Occipital lobe (tissue), 1 donor: ENCODE measurements at regions not wholly inside any gene's neighbourhood (a gene's known extent, or its start where the extent isn't known, plus 50 kb on each side); places are given as distances from the start of the nearest gene placed in this dataset.

Source experiments
- DNase-seq: peaks from one replicate; lab custom pipeline; 2025; lab: John Stamatoyannopoulos, UW

DNA sequence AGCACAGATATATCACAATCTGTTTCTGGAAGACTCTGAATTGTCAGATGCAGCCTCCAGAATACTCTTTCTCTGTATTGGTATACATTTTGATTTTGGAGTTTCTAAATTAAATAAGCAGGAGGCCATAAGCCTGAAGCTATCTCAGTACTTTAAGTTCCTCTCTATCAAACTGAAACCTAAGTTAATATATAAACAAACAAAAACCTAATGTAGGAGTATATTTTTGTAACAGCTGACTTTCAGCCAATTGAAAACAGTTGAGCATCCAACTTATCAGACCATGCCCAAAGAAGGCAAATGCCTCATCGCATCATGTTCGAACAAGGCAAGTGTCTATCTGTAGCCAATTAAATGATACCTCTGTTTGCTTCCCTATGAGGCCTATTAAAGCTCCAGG lies 1054.4 kb downstream of the AMY1C start:
- DNase-seq = no peak

DNA sequence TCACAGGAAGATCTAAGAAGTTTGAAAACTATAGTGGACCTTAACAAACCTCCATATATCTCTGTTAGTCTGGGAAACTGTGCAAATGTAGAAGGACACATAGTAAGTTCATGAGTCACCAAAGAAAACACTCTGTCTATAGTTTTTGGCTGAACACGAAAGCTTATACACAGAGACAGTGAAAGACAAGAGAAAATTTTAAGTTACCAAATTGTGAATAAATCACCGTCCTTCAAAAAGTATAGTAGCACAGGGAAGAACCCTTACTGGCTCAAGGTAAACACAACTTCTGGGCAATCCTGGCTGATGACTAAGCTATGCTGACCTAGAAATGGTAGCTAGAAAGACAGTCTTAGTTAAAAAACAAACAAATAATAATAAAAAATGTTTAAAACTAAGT lies 1057.9 kb downstream of the AMY1C start:
- no peak for DNase-seq

DNA sequence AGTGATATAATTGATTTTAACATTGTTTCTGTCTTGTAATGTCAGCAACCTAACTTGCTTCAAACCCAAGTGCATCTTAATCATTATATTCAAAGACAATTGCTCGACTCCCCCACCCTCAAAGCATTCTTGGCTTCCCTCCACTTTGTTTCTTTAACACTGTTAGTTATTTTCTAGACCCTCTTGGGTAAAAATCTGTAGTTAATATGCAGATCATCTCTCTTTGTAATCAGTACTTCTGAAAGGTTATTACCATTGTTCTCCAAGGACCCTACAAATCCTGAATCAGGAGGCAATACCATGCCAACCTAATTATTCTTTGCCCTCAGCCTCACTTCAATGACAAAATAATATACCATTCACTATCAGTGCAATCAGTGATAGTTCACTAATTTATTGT lies 1075.7 kb downstream of the AMY1C start:
- no peak for DNase-seq

DNA sequence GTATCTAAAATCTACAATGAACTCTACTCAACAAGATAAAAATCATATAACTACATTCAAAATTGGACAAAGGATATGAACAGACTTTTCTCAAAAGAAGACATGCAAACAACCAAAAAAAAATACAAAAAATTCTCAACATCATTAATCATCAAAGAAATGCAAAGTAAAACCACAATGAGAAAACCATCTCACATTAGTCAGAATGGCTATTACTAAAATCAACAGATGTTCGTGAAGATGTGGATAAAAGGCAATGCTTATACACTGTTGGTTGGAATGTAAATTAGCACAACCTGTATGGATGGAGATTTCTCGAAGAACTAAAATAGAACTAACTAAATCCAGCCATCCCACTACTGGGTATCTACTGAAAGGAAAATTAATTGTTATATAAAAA lies 1080.8 kb downstream of the AMY1C start:
- DNase-seq = no peak

DNA sequence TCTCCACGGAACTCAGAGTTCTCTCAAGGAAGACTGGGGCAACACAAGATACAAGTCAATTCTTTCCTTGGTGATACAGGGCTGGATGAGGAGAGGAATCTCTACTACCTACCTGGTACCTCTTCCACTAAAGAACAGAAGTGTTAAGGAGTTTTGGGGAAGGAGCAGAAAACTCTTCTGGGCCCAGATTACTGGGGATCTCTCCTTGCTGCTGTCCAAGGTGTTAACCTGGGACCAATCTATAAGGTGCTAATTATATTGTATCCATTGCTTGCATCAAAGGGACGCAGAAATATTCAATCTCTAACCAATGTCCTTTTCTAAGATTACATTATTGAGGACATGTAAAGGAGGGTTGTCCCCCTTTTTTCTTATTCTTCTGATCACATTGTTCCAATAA lies 1102.5 kb downstream of the AMY1C start:
- no peak for DNase-seq

DNA sequence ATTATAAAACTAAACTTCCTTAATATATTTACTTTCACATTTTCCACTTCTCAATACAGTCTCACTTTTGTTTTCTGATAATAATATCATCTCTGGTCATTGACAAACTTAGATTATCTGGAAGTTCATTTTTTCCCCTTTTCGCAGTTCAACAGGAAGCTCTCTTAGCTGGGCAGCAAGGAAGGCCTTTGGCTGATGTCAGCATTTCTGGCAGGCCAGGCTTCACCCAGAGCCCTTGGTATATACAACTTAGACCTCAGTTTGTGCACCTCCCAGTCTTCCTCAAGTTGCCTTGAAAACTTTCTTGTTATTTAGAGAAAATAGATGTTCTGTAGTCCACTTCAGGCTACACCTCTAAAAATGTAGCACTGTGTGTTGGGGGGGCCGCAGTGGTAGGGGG lies 1103.6 kb downstream of the AMY1C start:
- DNase-seq = no peak

DNA sequence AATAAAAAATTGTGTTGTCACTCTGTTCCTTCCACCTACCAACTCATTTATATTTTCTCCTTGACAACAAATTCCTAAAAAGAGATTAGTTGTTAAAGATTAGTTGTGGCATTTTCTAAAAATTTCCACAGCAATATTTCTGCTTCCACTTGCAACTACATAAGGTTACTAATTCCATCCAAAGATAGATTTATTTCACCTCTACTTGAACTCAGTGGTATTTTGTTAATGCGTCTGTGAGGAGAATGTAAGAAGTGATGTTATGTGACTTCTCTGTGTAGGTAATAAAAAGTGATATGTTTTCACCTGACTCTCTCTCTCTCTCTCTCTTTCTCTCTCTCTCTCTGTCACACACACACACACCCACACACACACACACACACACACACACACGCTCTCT lies 1104.8 kb downstream of the AMY1C start:
- DNase-seq = no peak

DNA sequence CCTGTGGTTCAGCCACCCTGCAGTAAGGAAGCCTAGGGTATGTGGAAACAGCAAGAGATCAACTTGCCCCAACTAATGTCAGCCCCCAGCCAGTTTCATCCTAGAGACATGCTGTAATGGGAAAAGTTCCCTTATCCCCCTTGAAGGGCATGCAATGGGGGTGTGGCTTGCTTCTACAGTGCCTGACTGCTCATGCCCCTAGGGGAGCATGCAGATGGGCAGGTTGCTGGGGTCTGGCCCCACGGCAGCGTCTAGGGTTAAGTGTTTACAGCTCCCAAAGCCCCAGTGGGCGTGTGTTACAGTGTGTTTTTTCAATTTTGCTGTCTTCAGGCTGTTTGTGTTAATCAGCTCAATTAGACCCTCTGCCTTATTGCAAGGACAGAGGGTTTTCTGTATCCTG lies 1105.9 kb downstream of the AMY1C start:
- no peak for DNase-seq

DNA sequence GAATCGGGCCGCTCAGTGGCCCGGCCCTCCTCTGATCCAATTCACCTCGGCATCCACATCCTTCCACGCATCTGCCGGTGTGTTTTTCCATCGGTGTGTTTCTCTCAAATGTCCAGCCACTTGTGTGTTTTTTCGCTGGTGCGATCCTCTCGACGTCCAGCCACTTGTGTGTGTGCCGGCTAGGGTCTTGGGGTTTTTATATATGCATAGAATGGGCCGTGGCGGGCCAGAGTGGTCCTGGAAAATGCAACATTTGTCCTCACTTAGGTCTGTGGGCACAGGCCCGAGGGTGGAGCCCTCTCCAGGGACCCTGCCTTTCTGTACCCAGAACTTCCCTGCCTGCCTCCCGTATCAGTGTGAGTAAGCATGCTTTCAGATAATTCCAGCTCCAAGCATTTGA lies 1106.4 kb downstream of the AMY1C start:
- no peak for DNase-seq

DNA sequence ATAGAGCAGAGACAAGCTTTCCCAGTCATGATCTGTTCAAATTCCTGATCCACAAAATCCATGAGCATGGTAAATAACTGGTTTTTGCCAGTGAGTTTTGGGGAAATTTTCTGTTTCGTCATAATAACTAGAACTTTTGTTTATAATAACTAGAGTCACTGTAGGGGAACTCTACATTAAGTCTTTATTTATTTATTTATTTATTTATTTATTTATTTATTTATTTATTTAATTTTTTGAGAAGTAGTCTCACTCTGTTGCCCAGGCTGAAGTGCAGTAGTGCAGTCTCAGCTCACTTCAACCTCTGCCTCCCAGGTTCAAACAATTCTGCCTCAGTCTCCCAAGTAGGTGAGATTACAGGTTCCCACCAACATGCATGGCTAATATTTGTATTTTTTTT lies 1106.8 kb downstream of the AMY1C start:
- no peak for DNase-seq

DNA sequence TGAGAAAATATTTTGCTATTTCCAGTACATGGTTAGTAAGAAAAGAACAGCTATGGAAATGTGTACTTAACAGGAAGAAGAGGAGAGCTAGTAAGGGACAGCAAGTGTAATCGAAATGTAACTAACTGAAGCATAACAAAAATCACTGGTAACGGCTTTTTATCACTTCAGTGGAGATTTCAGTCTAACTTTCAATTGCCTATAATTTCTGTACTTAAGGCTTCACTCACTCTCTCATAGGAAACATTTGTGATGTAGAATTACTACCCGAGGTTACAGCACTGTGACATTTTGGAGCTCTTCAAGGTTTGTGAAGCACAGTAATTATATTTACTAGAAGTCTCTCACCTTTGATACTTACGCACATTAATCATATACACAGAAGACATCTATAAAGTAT lies 1119.1 kb downstream of the AMY1C start:
- DNase-seq = no peak

DNA sequence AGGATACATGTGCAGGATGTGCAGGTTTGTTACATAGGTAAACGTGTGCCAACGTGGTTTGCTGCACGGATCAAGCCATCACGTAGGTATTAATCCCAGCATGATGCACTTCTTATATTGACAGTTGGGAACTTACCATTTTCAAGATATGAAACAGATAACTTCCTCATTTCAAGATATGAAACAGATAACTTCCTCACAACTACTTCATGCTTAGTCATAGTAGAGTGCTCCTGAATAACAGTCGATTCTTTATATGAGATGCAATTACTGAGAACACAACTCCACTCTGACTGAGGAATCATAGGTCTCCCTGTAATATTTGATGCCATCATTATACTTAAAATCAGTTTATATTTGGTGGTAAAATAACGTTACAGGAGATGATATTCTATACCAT lies 1124.3 kb downstream of the AMY1C start:
- no peak for DNase-seq

DNA sequence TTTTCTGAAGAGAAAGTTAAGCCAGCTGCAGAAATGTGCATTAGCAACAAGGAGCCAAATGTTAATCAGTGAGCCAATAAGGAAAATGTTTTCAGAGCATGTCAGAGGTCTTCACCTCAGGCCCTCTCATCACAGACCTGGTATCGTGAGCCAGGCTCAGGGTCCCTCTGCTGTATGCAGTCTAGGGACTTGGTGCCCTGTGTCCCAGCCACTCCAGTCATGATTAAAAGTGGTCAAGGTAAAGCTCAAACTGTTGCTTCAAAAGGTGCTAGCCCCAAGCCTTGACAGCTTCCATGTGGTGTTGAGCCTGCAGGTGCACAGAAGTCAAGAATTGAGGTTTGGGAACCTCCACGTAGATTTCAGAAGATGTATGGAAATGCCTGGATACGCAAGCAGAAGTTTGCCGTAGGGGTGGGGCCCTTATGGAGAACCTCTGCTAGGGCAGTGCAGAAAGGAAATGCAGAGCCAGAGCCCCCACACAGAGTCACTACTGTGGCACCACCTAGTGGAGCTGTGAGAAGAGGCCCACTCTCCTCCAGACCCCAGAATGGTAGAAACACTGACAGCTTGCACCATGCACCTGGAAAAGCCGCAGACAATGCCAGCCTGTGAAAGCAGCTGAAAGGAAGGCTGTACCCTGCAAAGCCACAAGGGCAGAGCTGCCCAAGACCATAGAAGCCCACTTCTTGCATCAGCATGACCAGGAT lies 1128.7 kb downstream of the AMY1C start:
- no peak for DNase-seq

DNA sequence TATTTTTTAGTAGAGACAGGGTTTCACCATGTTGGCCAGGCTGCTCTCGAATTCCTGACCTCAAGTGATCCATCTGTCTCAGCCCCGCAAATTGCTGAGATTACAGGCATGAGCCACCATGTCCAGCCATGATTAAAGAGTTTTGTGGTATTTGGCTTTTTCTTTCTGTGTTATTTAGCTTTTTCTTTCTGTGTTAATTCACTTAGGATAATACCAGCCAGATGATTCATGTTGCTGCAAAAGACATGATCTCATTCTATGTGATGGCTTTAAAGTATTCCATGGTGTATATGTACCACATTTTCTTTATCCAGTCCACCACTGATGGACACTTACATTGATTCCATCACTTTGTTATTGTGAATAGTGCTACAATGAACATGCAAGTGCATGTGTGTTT lies 1135.2 kb downstream of the AMY1C start:
- DNase-seq = no peak

DNA sequence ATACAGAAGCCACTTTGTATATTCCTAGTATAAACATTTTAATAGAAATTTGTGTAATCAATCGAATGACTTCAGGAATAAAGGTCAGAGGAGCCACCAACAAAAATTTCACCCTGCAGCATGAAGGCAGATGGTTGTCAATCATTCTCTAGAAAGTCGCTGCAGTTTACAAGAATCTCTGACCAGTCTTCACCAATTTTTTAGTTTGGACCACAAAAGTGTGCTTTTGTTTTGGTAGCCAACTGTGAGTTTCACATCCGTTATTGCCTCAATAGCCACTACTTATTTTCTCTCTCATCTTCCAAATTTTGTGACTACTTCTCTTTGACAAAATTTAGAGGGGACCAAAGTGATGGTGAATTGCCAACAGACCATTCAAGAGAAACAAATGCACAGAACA lies 1155.6 kb downstream of the AMY1C start:
- DNase-seq = no peak

DNA sequence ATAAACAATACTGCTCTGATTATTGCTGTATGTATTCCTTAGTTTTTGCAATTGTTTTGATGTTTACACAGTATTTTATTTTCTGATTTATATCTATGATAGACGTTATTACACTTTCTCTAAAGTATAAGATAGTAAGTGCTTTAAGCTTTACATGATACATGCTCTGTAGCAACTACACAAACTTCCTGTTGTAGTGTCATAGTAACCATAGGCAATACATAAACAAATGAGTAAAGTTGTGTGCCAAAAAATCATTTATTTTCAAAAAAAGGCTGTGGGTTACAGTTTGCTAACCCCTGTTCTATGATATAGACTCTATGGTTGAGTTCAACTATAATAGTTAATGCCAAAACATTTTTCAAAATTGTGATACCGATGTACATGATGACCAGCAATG lies 1156.4 kb downstream of the AMY1C start:
- DNase-seq = no peak

DNA sequence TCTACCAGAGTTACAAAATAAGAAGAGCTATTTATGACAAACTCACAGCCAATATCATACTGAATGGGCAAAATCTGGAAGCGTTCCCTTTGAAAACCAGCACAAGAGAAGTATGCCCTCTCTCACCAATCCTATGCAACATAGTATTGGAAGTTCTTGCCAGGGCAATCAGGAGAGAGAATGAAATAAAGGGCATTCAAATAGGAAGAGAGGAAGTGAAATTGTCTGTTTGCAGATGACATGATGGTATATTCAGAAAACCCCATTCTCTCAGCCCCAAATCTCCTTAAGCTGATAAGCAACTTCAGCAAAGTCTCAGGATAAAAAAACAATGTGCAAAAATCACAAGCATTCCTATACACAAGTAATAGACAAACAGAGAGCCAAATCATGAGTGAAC lies 1169.5 kb downstream of the AMY1C start:
- no peak for DNase-seq

DNA sequence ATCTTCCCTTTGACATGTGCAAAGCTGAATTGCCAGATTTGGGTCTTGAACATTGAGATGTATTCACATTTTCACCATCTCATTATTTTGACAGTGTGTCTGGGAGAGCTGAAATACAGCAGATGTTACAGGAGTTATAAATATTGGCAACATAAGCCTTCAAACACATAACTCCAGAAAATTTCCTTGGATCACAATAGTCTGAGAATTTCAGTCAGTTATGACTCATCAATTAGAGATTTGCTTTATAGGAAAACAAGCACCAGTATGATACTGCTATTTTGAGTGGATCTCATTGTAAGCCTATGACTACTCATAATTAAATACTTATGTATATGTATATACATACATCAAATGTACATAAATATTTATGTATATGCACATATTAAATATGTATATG lies 1171.8 kb downstream of the AMY1C start:
- no peak for DNase-seq

DNA sequence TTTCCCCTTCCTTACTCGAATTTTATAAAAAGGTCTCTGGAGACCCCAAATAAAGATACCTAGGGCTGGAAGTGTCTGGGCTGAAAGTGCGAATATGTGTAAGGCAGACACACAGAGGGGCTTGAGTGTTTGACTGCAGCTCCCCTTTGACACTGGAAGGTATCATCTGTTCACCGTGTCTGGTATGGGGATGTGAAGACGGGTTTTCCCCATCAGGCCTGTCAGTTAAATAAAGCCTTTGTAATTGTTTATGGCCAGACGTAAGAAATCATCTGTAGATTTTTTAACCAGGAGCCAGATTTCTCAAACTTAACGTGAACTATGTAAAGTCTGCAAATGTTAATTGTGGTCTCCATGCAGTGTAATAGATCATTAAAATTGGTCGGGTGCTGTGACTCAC lies 1173.4 kb downstream of the AMY1C start:
- DNase-seq = no peak

DNA sequence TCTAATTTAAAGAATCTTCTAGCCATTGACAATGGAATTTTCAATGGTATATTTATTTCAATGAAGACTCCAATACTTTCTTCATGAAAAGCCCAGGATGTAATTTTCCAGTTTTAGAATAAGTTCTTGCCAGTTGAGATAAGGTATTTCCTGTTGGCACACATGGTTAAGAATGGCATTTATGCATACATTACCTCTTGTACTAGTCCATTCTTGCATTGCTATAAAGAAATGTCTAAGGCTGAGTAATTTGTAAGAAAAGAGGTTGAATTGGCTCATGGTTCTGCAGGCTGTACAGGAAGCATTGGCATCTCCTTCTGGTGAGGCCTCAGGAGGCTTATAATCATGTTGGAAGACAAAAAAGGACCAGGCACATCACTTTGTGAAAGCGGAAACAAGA lies 1179.6 kb downstream of the AMY1C start:
- DNase-seq = no peak

DNA sequence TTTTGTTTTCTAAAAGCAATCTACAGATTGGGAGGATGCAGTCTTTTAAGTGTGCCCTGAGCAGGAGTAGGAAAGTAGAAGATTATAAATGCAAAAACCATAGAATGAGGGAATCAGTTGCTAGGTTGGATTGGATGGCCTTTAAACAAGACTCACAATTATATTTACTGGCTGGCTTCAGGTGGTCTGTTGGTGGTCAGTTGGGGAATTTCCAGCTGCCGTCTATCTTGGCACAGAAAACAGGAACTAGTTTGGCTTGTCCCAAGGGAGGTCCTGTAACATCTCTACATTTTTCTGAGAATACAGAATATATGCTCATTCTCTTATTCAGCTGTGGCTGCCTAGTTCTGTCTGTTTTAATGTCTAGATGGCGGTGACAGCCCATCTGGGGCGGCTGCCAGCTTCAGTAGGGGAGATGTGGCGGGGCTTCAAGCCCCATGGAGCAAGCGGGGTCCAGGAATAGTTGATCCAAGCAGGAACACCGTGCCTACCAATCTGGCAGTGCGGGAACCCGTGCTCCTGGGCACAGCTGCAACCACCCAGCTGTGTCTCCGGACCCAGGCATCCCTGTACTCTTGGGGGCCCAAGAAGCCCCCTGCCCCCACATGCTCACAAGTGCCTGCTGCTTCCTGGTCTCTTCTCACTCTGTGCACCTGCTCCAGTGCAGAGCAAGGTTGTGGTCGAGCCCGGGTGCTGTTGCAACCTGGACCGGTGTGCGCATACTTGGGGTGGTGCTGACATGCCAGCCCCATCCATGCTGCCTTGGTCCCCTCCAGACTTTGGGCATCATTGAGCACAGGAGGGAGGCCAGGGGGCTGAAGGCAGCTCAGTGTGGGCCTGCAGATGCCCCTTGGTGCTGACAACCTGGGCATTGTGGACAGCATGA lies 1182.6 kb downstream of the AMY1C start:
- no peak for DNase-seq

DNA sequence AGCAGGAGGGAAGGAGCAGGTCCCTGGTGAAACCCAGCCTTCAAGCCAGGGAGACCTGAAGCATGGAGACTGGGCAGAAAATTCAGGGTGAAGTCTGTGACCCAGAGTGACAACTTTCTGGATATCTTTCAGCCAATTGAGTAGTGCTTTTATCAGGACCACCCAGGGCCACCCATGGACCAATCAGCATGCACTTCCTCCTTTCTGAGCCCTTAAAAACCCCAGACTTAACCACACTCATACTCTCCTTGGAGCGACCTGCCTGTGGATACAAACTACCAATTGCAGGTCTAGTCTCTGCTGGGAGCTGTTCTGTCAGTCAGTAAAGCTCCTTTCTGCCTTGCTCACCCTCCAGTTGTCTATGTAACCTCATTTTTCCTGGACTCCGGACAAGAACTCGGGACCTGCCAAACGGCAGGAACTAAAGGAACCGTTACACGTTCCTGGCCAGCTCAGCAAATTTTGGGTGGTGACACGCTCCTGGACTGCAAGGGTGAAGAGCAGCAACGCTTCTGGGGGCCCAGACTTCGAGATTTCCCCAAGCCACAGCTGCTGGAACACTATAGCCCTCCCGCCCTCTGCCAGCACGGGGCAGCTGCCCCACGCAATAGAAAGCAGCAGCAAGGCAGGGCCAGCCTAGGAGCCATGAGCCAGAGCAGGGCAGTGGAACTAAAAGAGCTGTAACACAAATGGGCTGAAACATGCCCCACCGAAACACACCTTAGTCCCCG lies 1183.4 kb downstream of the AMY1C start:
- no peak for DNase-seq

DNA sequence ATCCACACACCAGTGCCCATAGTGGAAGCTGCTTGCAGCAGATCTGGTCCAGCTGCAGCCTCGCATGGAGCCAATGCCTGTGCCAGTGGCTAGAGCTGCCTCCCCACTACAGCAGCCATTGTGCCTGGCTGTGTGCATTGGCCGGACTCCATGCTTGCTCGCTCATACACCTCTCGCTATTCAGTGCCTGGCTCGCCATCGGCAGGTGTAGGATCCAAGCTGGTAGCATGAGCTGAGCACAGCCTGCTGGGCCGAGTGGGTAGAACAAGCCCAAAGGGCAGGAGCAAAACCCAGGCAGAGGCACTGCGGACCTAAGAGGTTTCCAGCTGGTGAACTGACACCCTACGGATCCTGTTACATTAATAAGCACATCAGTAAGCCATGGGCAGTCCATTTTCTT lies 1184.1 kb downstream of the AMY1C start:
- no peak for DNase-seq
